ENCODE measurements at regions not wholly inside any gene's neighbourhood (a gene's known extent, or its start where the extent isn't known, plus 50 kb on each side); places are given as distances from the start of the nearest gene placed in this dataset.

DNA sequence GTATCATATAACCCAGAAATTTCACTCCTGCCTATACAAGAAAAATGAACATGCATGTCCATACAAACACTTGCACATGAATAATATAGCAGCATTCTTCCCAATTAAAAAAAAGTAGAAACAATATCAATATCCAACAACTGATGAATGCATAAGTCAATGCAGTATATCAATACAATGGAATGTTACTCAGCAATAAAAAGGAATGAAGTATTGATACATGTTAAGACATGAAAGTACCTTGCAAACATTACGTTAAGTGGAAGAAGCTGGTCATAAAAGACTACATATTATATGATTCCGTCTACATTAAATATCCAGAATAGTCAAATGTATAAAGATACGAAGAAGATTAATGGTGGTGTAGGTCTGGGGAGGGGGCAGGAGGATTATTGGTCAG, 73.9 kb upstream of the DRD2 start:
- TF ChIP-seq, protein P1, sequence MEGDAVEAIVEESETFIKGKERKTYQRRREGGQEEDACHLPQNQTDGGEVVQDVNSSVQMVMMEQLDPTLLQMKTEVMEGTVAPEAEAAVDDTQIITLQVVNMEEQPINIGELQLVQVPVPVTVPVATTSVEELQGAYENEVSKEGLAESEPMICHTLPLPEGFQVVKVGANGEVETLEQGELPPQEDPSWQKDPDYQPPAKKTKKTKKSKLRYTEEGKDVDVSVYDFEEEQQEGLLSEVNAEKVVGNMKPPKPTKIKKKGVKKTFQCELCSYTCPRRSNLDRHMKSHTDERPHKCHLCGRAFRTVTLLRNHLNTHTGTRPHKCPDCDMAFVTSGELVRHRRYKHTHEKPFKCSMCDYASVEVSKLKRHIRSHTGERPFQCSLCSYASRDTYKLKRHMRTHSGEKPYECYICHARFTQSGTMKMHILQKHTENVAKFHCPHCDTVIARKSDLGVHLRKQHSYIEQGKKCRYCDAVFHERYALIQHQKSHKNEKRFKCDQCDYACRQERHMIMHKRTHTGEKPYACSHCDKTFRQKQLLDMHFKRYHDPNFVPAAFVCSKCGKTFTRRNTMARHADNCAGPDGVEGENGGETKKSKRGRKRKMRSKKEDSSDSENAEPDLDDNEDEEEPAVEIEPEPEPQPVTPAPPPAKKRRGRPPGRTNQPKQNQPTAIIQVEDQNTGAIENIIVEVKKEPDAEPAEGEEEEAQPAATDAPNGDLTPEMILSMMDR (optimal IDR thresholded peaks at IDR 0.05 in 1 of 3, IDR thresholded peaks at IDR 0.05 in 1 of 3, conservative IDR thresholded peaks at IDR 0.05 in 1 of 3; ENCODE audit: extremely low read depth in 1 of 3, insufficient read depth in 2 of 3, low read length in 3 of 3), result no peak
- no peak for TF ChIP-seq EZH2 (IDR thresholded peaks at IDR 0.05; ENCODE audit: low read length)
